Spleen (tissue), 11 donors: ENCODE measurements at regions not wholly inside any gene's neighbourhood (a gene's known extent, or its start where the extent isn't known, plus 50 kb on each side); places are given as distances from the start of the nearest gene placed in this dataset.

Experiments used
- DNase-seq: peaks from one replicate; pipeline ENCODE4 v3.0.0-alpha.2; 2020
- H3K27ac ChIP-seq, 8 donors: fragments of 200-600 bp; sonication (generic) in 7 of 8; 1 replicate in 4 of 8; 2 replicates in 4 of 8; pipeline versions ENCODE4 v1.5.0 to v1.8.0; 2016 to 2021; ENCODE audit warnings: inconsistent platforms in 4 of 8, mild to moderate bottlenecking in 4 of 8, moderate library complexity in 1 of 8
- H3K27me3 ChIP-seq, 7 donors: fragments of 200-600 bp; sonication (generic) in 6 of 7; replicated peaks in 1 of 7; 1 replicate in 4 of 7; 2 replicates in 3 of 7; pipeline versions ENCODE4 v1.5.0 to v1.8.0; 2016 to 2021; ENCODE audit warnings: inconsistent platforms in 3 of 7, mild to moderate bottlenecking in 1 of 7
- H3K36me3 ChIP-seq, 6 donors: fragments of 200-600 bp; sonication (generic) in 5 of 6; 1 replicate in 4 of 6; 2 replicates in 2 of 6; pipeline versions ENCODE4 v1.5.0 to v1.8.0; 2016 to 2021; ENCODE audit warnings: inconsistent platforms in 2 of 6
- H3K4me1 ChIP-seq, 6 donors: fragments of 200-600 bp; sonication (generic) in 5 of 6; 1 replicate in 3 of 6; 2 replicates in 3 of 6; pipeline versions ENCODE4 v1.5.0 to v1.8.0; 2016 to 2021; ENCODE audit warnings: inconsistent platforms in 3 of 6
- H3K4me3 ChIP-seq, 8 donors: fragments of 200-600 bp; sonication (generic) in 7 of 8; 1 replicate in 4 of 8; 2 replicates in 4 of 8; pipeline versions ENCODE4 v1.5.0 to v1.8.0; 2016 to 2021; ENCODE audit warnings: inconsistent platforms in 4 of 8, mild to moderate bottlenecking in 4 of 8, moderate library complexity in 2 of 8
- H3K9me3 ChIP-seq, 8 donors: fragments of 200-600 bp; sonication (generic) in 7 of 8; 1 replicate in 4 of 8; 2 replicates in 4 of 8; pipeline versions ENCODE4 v1.5.0 to v1.8.0; 2016 to 2021; ENCODE audit warnings: inconsistent platforms in 4 of 8
- CTCF ChIP-seq, 11 experiments: fragments of 200-600 bp in 7 of 11; fragments of 450-650 bp in 4 of 11; sonication (generic) in 4 of 11; IDR thresholded peaks in 8 of 11; conservative IDR thresholded peaks in 3 of 11; 1 replicate in 7 of 11; 2 replicates in 4 of 11; pipeline versions ENCODE4 v1.4.0 to v1.8.0; 2016 to 2021; ENCODE audit warnings: antibody characterized with exemption in 11 of 11, inconsistent platforms in 4 of 11, mild to moderate bottlenecking in 1 of 11
- POLR2A ChIP-seq, 3 donors: fragments of 450-650 bp; IDR thresholded peaks; one replicate each; pipeline ENCODE4 v1.5.1; 2017; ENCODE audit warnings: antibody characterized with exemption in 3 of 3, mild to moderate bottlenecking in 1 of 3
- POLR2AphosphoS5 ChIP-seq, 3 donors: sonication (generic); formaldehyde crosslinking; IDR thresholded peaks; one replicate each; pipeline ENCODE4 v1.5.1; 2017; ENCODE audit warnings: antibody characterized with exemption in 3 of 3
- WGBS, 5 donors: extraction: QIAGEN DNeasy Blood & Tissue Kit in 3 of 5; methylation state at CpG; one replicate each; pipeline versions ENCODE4 v1.1.5 to v1.1.7; 2013 to 2018; 5-methylcytosine and 5-hydroxymethylcytosine counted together
- intact Hi-C: fragments of 100-400 bp; cut with DNase I; formaldehyde crosslinking; loops from one replicate; pipeline ENCODE4 v1.15.0; 2023; ENCODE audit warnings: low total_unique reads
- donor health status: healthy with polysubstance abuse.
- donor health status: DM: no; HTN: no; CAD: no; lungs with moderate emphysema.
- donor health status: DM: no; HTN: no; CAD: no.
- donor health status: Bipolar disorder and iron deficiency.
- donor health status: healthy.
- donor health status: DM: no; HTN: no; CAD: no.
- donor health status: DM: yes; HTN: yes; CAD: no.

- H3K4me3 ChIP-seq: no peak overlapping the region
- 77 to 84% (median 79%) methylated on average over 6 of the region's 6 CpGs for WGBS, 5 donors
- no peaks in the 10 kb centered on the region for H3K4me1 ChIP-seq
- H3K27ac ChIP-seq: no peak overlapping the region
- intact Hi-C loops: loop anchor here (10.0 kb wide), 1 partner anchor 309 kb away; no protein-coding TSS in a partner anchor
- no peak for DNase-seq
- no peak for TF ChIP-seq POLR2AphosphoS5 (IDR thresholded peaks at IDR 0.05)
- no peak for TF ChIP-seq POLR2A (IDR thresholded peaks at IDR 0.05)
- TF ChIP-seq CTCF (IDR thresholded peaks at IDR 0.05 in 8 of 11, conservative IDR thresholded peaks at IDR 0.05 in 3 of 11): no peak
- H3K27me3 ChIP-seq: peaks cover 0 to 4% (median 0%) of the 10 kb centered on the region in 7 donors
- no peaks in the 10 kb centered on the region for H3K36me3 ChIP-seq
- H3K9me3 ChIP-seq: no peaks in the 10 kb centered on the region
Observed at GRCh38 chr6:82584194-82584695, 220.6 kb downstream of the TPBG start.

GRCh38 chr6:82584856-82585255, 221.2 kb downstream of the TPBG start:
- intact Hi-C loops: loop anchor here (10.0 kb wide), 1 partner anchor 310 kb away; no protein-coding TSS in a partner anchor
- DNase-seq: no peak
- Histone ChIP-seq H3K27me3 (peaks cover 0 to 4% (median 0%) of the 10 kb centered on the region in 7 donors), H3K27ac (no peak overlapping the region), H3K4me1 (no peaks in the 10 kb centered on the region), H3K36me3 (no peaks in the 10 kb centered on the region), H3K4me3 (no peak overlapping the region), H3K9me3 (no peaks in the 10 kb centered on the region)
- 70 to 86% (median 83%) methylated on average over 3 of the region's 3 CpGs for WGBS, 5 donors
- TF ChIP-seq POLR2AphosphoS5 (IDR thresholded peaks at IDR 0.05) (no peak), CTCF (IDR thresholded peaks at IDR 0.05 in 8 of 11, conservative IDR thresholded peaks at IDR 0.05 in 3 of 11) (no peak), POLR2A (IDR thresholded peaks at IDR 0.05) (no peak)

- 83 to 97% (median 85%) methylated on average over 3 of the region's 3 CpGs for WGBS, 5 donors
- no peak for DNase-seq
- Histone ChIP-seq H3K27me3 (peaks cover 0 to 4% (median 0%) of the 10 kb centered on the region in 7 donors), H3K4me1 (no peaks in the 10 kb centered on the region), H3K36me3 (no peaks in the 10 kb centered on the region), H3K4me3 (no peak overlapping the region), H3K27ac (no peak overlapping the region), H3K9me3 (no peaks in the 10 kb centered on the region)
- intact Hi-C loops: loop anchor here (10.0 kb wide), 1 partner anchor 313 kb away; no protein-coding TSS in a partner anchor
- TF ChIP-seq POLR2A (IDR thresholded peaks at IDR 0.05) (no peak), POLR2AphosphoS5 (IDR thresholded peaks at IDR 0.05) (no peak), CTCF (IDR thresholded peaks at IDR 0.05 in 8 of 11, conservative IDR thresholded peaks at IDR 0.05 in 3 of 11) (no peak)
Observed at GRCh38 chr6:82588020-82588419, 224.4 kb downstream of the TPBG start.

- Histone ChIP-seq H3K27me3 (peaks cover 0 to 4% (median 0%) of the 10 kb centered on the region in 7 donors), H3K4me1 (no peaks in the 10 kb centered on the region), H3K27ac (no peak overlapping the region), H3K36me3 (no peaks in the 10 kb centered on the region), H3K9me3 (no peaks in the 10 kb centered on the region), H3K4me3 (no peak overlapping the region)
- DNase-seq: no peak
- intact Hi-C loops: loop anchor here (10.0 kb wide), 1 partner anchor 314 kb away; no protein-coding TSS in a partner anchor
- WGBS, 5 donors: 61 to 65% (median 63%) methylated on average over 1 of the region's 1 CpG
- TF ChIP-seq CTCF (IDR thresholded peaks at IDR 0.05 in 8 of 11, conservative IDR thresholded peaks at IDR 0.05 in 3 of 11) (no peak), POLR2A (IDR thresholded peaks at IDR 0.05) (no peak), POLR2AphosphoS5 (IDR thresholded peaks at IDR 0.05) (no peak)
Observed at GRCh38 chr6:82588859-82589412, 225.3 kb downstream of the TPBG start.
